HG02623 (cell line): ENCODE measurements at regions not wholly inside any gene's neighbourhood (a gene's known extent, or its start where the extent isn't known, plus 50 kb on each side); places are given as distances from the start of the nearest gene placed in this dataset.
"Not testable (repeated sequence)": the region's sequence is repeated elsewhere in the genome, so short reads cannot be mapped to it uniquely, and the experiment has no call there.

Experiments used
- ATAC-seq: cut with Tn5 transposase; IDR thresholded peaks from one replicate; pipeline ENCODE4 v1.9.1; 2021; ENCODE audit warnings: moderate library complexity; ENCODE audit not compliant: unreplicated experiment

DNA sequence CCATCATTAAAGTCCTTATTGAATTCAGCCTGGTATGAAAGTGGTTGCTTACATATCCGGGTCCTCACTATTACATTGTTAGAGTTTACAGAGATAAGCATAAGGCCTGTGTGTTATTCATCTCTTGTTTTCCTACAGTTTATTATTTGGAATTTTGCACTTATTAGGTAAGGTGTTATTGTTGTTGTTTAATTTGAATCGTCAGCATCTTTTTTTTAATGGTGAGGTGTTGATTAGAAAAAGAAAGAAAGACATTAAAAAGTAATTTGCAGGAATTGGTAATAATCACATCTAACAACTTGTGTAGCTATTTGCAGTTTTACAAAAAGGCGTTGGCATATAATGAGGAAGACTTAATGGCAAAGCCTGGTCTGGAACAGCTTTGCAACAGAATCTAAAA, 158.6 kb downstream of the SAMD5 start:
- no peak for ATAC-seq

DNA sequence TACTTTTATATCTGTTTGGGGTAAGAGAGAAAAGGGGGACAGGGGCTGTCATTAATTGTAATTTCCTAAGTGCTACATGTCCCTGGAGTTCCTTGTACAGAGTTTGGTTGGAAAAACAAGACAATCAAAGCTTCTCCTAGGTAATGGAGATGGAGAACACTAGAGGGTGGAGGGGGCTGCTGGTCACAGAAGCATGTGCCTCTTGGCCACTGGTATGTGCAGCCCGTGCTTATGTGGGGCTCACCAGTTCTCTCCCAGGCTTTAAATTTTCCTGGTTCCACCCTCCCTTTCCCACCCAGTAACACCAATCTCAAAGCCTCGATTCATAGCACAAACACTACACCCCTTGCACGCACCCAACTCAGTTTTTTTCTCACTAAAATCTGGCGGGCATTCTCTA, 165.6 kb downstream of the SAMD5 start:
- ATAC-seq = no peak

DNA sequence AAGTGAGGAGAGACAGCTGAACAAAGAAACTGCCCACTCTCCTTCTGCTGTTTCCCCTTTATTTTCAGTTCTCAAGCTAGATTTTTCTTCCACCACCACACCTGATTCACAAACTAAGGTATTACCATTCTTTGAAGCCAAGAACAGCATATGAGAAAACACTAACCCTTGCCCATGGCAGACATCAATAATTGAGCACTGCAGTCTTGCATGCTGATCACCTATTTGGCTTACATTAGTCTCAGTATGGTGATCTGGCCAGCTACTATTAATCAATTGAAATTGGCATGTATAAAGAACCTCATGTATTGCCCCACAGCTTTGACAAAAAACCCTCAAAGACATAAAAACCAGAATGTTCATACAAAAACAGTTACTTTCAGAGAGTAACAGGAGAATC, 166.3 kb downstream of the SAMD5 start:
- no peak for ATAC-seq

DNA sequence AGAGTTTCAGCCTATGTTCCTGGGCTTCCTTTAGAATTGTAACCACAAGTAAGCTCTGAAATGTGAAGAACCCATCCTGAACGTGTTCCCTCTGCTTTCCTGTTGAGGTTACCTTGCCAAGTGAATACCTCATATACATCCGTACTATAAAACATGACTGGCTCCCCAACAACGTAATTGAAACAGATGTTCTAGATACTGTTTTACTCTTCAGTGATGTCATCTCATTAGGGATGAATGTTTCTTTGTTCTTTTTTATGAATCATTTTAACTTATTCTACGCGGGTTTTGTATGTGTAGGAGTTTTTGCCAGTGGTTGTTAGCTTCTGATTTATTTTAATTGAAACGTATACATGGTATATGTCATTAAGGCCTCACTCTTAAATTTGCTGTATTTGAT, 166.8 kb downstream of the SAMD5 start:
- ATAC-seq = no peak

DNA sequence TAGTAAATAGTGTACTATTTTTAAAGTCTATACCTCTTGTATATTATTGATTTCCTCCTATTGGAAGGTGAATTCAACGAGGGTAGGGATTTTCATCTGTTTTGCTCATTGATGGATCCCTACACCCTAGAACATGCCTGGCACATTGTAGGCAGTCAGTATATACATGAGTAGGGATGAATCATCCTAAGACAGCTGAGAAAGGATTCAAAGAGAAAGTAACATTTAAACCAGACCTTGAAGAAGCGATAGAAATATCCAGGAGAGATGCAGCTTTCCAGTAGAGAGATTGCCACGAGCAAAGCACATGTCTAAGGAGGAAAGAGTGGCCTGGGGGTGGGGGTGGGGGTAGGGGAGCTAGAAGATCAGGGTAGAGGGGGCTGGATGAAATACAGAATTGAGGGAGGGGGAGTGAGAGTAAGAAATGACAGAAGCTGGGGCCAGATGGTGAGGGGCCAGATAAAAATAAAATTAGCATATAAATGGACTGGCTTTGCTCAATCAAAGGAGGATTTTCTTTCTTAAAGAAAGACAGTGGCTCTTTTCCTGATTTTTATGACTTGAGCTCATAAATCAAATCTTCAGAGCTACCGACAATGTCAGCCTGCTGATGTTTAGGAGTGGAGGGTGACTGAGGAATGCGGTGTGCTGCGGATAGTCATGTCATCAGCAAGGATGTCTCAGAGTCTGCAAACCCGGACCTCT, 168.2 kb downstream of the SAMD5 start:
- ATAC-seq = no peak

DNA sequence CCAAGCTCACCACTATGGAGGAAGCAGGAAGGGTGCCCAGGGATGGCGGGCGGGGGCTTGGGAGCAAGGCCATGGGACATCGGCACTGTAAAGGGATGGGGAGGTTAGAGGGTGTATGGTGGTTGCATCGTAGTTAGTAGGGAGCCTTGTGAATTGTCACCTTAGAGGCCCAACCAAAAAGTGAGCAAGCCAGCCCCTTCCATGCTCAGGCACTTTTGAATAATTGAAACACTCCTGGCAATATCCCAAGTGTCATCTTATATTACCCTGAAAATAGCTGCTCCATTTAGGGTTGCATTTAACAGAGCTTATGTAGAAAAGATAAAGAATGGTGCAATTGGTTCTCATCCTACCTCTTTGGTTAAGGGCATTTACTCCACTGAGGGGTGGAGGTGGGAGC, 169.2 kb downstream of the SAMD5 start:
- ATAC-seq = no peak

DNA sequence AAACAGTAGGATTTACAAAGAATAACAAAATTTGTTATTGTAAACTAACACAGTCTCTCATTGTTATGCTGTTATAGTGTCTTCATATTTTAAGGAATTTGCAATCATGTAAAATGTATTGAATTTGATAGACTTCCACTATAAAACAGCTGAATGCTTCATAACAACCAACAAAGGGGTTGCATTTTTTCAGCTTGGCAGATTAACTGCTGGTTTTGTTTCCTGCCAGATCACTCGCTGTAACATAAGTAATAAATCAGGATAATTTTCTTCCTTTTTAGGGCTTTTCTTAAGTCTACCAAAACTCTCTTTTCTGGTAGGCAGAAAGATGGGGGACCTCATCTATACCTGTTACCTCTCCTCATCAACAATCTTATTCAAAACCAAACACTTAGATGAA, 169.8 kb downstream of the SAMD5 start:
- ATAC-seq = no peak

DNA sequence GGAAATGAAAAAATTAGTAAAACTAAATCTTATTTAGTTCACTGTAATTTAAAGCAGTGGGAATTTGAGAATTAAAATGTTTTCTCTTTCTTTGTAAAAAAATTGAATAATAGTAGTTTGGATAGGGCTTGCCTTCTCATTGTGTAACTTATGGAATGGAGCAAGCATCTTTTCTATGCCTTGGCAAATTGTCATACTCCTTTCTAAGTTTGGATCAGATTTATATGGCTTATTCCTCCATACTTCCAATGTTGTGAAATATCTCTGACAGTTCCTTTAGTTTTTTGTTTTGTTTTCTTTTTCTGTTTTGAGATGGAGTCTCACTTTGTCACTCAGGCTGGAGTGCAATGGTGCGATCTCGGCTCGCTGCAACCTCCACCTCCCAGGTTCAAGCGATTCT, 176.4 kb downstream of the SAMD5 start:
- ATAC-seq = no peak

DNA sequence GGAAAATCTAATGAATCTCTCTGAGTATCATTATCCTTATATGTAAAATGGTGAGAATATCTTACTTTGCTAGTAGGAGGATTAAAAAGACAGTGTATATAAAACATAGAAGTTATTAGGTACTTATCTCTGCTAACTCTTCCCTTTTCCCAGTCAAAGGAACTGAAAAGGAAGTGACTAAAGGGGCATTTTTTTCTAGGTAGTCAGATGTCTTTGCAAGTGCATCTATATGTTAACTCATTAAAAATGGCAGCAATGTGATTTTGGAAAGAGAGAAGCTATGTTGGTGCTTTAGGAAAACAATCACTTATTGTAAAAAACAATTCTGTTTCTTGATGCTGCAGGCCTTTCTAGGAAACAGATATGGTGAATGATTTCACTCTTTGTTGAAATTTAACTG, 180.9 kb downstream of the SAMD5 start:
- ATAC-seq = no peak

DNA sequence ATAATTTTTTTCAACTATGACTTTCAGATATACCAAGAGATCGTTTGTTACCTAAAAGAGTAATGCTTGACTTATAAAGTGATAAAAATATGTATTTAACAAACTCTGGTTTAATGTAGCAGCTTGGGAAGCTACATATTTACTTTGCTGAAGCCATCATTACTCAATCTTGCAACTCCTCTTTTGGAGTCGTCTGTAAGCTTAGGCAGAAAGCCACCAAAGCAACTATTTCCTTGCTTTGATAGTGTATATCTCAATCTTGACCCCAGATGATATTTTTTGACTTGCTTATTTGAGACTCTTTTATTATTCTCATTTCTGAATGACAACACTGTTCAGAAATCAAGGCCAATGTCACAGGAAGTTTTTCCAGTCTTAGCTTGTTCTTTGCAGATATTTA, 183.0 kb downstream of the SAMD5 start:
- no peak for ATAC-seq

DNA sequence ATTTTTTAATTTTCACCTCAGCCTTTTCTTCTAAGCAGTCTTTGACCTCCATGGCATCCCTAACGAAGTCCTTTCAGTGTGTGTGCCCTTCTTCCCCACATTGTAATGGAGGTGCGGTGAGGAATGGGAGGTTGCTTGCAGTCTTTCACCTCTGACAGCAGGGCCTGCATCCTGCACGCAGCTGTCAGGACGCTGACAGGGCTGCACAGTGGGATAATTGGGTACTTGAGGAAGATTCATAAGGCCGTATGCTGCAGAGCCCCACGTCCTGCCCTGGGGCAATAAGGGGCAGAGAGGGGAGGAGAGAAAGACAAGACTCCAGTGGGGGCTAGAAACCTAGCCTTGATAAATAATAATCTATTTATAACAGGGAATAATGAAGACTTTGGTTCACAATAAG, 184.7 kb downstream of the SAMD5 start:
- no peak for ATAC-seq

DNA sequence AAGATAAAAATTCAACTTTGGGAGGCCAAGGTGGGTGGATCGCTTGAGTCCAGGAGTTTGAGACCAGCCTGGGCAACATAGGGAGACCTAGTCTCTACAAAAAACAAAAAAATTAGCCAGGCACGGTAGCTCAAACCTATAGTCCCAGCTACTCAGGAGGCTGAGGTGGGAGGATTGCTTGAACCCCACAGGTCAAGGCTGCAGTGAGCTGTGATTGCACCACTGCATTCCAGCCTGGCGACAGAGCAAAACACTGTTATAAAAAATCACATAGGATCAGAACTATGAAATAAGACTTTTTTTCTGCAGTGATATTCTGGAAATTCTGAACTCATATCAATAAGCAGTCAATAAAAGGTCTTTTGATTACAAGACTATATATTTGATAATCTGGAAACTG, 186.1 kb downstream of the SAMD5 start:
- not testable (repeated sequence) for ATAC-seq

DNA sequence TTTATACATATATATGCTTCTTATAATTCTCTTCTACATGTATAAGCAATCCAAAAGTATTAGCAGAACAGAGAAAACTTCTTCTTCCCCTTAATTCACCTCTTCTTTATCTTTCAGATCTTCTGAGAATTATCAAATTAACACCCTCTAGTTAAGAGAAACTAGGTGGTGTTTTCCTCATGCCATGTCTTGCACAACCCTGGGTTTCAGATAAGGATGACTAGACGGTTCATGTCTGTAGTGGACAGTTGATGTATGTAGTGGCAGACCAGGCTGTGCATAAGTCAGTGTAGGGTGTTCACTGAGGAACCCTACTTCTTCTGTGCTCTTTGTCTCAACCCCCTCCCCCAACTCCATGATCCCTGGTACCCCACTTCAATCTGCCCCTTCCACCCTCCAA, 187.3 kb downstream of the SAMD5 start:
- ATAC-seq = no peak

DNA sequence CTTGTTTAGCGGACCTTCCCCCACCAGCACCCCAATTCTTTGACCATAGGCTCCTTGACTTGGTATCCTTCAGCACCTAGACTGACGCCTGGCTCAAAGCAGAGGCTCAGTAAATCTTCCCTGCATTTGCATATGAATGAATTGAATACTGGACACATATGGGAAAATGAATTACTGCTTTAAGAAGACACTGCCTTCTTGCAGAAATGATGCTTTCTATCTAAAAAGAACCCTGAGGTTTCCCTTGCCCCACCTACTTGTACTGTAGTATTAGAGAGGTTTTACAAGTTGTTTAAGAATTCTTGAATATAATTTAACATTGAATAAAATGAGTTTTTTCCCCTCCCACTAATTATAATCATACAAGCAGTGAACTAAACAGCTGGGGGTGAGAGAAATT, 190.7 kb downstream of the SAMD5 start:
- ATAC-seq = no peak

DNA sequence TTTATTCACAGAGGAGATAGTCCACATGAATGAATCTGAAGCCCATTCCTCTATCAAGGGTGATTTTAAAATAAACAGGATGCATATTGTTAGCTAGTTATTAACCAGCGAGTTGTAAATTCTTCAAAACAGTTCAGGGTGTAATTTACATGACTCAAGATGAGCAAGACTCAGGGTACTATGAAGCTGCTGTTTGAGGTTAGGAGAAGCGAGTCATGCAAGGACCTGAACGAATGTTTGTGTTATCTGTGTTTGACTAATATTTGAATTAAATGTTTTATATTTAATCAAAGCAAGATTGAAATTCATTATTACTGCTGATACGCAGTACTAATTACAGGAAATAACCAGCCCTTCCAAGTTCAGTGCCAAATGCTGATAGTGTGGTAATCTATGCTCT, 191.1 kb downstream of the SAMD5 start:
- ATAC-seq = no peak

DNA sequence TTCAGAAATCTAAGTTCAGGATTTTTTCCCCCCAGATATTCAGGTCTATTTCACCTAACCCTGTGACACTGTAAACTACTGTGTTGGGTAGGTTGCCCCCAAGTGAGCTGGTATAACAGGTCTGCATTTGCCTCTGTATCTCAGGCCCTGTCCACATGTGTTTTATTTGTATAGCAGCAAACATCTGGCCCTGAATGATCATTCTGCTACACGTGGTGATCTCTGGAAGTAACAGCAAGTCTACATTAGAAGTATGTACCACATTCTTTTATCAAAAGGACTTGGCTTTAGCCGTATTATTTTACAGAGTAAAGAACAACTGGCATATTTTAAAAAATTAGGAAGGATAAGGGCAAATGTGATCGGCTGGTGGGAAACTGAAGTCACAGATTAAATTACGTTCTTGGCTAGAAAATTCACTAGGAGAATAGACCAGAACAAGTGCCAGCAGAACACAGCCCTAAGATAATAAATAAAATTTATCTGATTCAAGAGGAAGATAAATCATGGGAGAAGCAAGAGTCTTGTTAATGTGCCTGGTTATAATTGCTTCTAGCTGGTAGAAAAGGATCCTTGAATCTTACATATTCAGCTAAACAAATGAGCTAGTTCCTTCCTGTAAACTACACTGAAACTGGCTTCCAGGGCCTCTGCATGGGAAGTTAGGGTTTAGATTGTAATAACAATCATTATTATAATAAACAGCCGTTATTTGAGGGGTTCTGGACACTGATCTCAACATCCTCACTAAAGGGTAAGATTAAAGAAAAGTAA, 192.1 kb downstream of the SAMD5 start:
- no peak for ATAC-seq

DNA sequence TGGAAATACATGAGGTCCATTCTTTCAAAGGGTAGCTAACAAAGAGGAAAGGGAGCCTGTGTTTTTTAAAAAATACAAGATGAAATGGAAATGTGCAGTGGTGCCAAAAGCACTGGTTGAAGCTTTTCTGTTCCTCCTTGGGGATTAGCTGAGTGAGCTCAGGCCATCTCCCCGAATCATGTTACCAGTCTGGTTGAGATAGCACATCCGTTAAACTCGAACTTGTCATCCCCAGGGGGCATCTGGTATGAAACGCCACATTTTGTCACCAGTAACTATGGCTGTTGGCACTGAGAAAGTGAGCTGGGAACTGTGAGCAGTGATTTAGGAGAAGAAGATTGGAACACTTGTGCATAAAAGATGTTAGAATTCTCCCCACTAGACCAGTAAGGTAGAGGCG, 196.2 kb downstream of the SAMD5 start:
- no peak for ATAC-seq

DNA sequence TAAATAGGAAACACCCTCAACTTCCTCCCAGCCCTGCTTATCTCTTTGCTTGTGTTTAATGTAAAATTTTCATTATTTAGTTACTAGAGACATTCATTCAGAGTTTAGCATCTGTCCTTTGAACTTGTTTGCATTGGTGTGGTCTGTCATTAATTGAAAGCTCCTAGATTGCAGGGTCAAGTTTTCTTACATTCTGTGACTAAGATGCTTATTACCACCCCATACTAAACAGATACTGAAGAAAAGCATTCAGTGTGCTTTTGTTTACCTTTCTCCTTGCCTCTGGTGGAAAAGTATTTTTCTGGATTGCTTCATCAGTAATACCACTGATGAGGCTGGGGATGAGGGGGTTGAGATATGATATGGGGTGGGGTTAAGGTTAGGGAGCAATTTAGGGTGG, 199.0 kb downstream of the SAMD5 start:
- ATAC-seq = no peak

DNA sequence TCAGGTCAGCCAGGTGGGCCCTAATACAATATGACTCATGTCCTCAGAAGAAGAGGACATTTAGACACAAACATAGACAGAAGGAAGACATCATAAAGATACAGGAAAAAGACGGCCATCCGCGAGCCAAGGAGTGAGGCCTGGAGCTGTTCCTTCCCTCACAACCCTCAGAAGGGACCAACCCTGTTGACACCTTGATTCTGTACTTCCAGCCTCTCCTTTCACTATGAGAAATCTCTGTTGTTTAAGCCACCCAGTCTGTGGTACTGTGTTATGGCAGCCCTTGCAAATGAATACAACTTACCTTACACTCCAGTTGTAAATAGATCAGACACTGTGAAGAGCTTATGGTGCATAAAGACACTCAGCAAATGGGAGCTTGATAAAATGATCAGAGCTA, 199.7 kb downstream of the SAMD5 start:
- no peak for ATAC-seq

DNA sequence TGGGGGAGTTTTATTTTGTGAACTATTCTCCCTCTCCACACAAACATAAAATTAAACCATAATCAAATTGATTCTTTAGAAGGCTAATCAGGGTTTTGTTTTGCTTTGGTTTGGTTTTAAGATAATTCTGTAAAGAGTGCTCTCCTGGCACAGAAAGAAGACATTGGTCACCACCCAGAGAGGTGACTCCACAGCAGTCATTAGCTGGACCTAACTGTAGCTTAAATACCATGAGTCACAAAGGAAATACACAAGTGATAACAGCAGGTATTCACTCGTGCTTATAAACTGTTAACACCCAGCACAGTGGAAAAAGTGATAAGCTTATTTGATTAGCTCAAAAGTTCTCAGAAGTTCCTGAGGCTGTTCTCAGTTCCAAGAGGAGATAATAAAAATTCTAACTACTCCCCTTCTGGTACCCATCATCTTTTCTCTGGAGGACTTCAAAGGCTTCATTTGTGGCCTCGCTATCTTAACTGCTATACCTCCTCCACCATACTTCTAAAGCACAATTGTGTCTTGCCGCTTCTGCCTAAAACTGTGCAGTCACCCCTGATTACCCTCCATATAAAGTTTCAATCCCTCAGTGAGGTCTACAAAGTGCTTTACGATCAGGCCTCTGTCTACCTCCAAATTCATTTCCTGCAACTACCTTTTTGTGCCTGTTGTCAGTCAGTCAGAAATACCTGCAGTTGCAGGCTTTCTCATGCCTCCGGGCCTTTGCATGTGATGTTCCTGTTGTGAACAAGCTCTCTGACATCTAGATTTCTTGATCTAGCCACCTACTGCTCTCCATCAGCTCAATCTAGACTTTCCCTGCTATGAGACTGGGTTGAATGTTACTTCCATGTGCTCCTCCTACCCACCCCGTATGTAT, 201.1 kb downstream of the SAMD5 start:
- no peak for ATAC-seq

DNA sequence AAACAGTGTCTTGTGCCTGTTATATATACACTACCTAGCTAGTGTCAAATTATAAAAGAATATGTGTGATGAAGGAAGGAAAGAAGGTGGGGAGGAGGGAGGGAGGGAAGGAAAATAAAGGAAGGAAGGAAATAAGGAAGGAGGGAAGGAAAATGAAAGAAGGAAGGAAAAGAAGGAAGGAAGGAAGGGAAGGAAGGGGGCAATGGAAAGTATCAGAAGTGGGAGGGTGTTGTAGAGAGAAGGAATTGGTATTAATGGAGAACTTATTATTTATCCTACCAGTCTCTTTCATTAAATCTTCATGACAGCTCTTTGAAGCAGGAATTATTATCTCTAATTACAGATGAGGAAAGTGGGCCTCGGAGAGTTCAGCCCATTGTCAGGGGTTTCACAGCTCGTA, 202.4 kb downstream of the SAMD5 start:
- ATAC-seq = no peak

DNA sequence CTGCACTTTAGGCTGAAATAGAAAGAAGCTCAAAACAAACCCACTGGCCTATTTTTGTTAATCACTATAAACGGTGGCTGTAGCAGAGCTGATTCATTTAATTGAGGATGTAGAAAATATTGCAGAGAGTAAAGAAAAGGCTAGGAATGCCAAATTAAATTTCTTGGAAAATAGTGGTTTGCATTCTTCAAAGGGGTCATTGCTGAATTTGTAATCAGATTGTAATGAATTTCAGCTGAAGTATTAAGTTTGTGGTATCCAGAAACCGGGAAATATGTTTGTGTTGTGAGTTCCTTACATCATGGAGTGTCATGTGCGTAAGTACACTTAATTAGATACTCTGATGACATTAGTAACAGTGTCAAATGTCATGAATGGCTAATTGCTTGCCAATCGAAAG, 203.0 kb downstream of the SAMD5 start:
- no peak for ATAC-seq
